Ovary (tissue), 3 donors: ENCODE measurements at regions not wholly inside any gene's neighbourhood (a gene's known extent, or its start where the extent isn't known, plus 50 kb on each side); places are given as distances from the start of the nearest gene placed in this dataset.

Experiments used
- EP300 ChIP-seq: sonication (generic); formaldehyde crosslinking; IDR thresholded peaks from one replicate; pipeline ENCODE4 v1.6.1; 2017; ENCODE audit warnings: antibody characterized with exemption
- TF ChIP-seq, protein P1 (sequence below), 3 donors: fragments of 450-650 bp in 2 of 3; fragments of 200-600 bp in 1 of 3; IDR thresholded peaks; one replicate each; pipeline versions ENCODE4 v1.5.1 to v1.8.0; 2016 to 2022; ENCODE audit warnings: antibody characterized with exemption in 3 of 3, mild to moderate bottlenecking in 1 of 3
- donor health status: DM: no; HTN: no; CAD: no.

DNA sequence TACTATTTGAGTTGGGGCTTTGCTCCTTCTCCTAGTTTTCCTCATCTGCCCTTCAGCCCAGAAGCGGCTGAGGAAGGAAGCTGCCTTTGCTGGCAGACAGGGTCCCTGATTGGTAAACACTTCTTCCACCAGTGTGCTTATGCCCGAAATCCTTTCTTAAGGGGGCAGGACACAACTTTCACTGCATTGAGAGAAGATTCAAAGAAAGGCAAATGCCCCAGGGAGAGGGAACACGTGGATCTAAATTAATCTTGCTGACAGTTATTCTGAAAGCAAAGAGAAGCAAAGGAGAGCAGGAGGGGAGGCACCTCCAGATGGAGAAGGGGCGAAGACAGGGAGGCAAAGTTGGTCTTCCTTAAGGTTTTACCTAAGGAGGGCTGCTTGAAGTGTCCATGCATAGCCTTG, 92.1 kb upstream of the EFEMP1 start:
- no peak for TF ChIP-seq EP300
- TF ChIP-seq, protein P1, sequence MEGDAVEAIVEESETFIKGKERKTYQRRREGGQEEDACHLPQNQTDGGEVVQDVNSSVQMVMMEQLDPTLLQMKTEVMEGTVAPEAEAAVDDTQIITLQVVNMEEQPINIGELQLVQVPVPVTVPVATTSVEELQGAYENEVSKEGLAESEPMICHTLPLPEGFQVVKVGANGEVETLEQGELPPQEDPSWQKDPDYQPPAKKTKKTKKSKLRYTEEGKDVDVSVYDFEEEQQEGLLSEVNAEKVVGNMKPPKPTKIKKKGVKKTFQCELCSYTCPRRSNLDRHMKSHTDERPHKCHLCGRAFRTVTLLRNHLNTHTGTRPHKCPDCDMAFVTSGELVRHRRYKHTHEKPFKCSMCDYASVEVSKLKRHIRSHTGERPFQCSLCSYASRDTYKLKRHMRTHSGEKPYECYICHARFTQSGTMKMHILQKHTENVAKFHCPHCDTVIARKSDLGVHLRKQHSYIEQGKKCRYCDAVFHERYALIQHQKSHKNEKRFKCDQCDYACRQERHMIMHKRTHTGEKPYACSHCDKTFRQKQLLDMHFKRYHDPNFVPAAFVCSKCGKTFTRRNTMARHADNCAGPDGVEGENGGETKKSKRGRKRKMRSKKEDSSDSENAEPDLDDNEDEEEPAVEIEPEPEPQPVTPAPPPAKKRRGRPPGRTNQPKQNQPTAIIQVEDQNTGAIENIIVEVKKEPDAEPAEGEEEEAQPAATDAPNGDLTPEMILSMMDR (IDR thresholded peaks at IDR 0.05): no peak
